Nephron (organoid): ENCODE measurements at regions not wholly inside any gene's neighbourhood (a gene's known extent, or its start where the extent isn't known, plus 50 kb on each side); places are given as distances from the start of the nearest gene placed in this dataset.

Experiments
- H3K27ac Mint-ChIP-seq, 3 experiments: 2 replicates each; pipeline ENCODE4 v1.8.0; 2020; ENCODE audit warnings: mixed read lengths in 3 of 3, mild to moderate bottlenecking in 2 of 3, moderate library complexity in 1 of 3
- H3K27me3 Mint-ChIP-seq: 2 replicates; pipeline ENCODE4 v1.8.0; 2021; ENCODE audit warnings: low read depth, mild to moderate bottlenecking, moderate library complexity, mixed read lengths
- H3K36me3 Mint-ChIP-seq: 2 replicates; pipeline ENCODE4 v1.8.0; 2020; ENCODE audit warnings: low read depth, mixed read lengths
- H3K4me1 Mint-ChIP-seq: 2 replicates; pipeline ENCODE4 v1.8.0; 2020; ENCODE audit warnings: mixed read lengths
- H3K4me3 Mint-ChIP-seq, 3 experiments: 2 replicates each; pipeline ENCODE4 v1.8.0; 2020; ENCODE audit warnings: mild to moderate bottlenecking in 3 of 3, mixed read lengths in 3 of 3, moderate library complexity in 2 of 3
- H3K9me3 Mint-ChIP-seq: 2 replicates; pipeline ENCODE4 v1.8.0; 2020; ENCODE audit warnings: mixed read lengths
- CTCF ChIP-seq, 3 experiments: fragments of 200-600 bp; sonication (generic); IDR thresholded peaks; one replicate each; pipeline ENCODE4 v1.5.0; 2021; ENCODE audit warnings: antibody characterized with exemption in 3 of 3; ENCODE audit not compliant: unreplicated experiment in 3 of 3

DNA sequence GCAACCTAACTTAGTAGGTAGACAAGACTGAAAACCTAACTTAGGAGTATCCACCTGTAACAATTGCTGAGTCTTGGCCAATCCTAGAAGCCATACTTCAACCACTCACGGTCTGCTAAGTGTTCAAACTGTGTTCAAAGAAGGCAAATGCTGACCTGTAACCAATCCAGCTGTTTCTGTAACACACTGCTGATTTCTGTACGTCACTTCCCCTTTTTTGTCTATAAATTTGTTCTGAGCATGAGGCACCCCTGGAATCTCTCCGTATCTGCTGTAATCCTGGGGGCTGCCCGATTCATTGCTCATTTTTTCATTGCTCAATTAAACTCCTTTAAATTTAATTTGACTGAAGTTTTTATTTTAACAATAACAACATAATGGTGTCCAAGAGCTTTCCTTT lies 451.4 kb upstream of the ATP10A start:
- Mint-ChIP-seq H3K4me1 (no peaks in the 10 kb centered on the region), H3K36me3 (no peaks in the 10 kb centered on the region), H3K27ac (no peak overlapping the region), H3K27me3 (peaks cover 4% of the 10 kb centered on the region), H3K4me3 (no peak overlapping the region), H3K9me3 (peaks cover 14% of the 10 kb centered on the region)
- TF ChIP-seq CTCF (IDR thresholded peaks at IDR 0.05; ENCODE audit: unreplicated experiment in 3 of 3): no peak

GRCh38 chr15:26311710-26312236 lies 448.6 kb upstream of the ATP10A start:
- H3K36me3 Mint-ChIP-seq: no peaks in the 10 kb centered on the region
- H3K9me3 Mint-ChIP-seq: peaks cover 30% of the 10 kb centered on the region
- H3K27me3 Mint-ChIP-seq: peaks cover 5% of the 10 kb centered on the region
- H3K4me1 Mint-ChIP-seq: no peaks in the 10 kb centered on the region
- H3K27ac Mint-ChIP-seq: no peak overlapping the region
- TF ChIP-seq CTCF (IDR thresholded peaks at IDR 0.05; ENCODE audit: unreplicated experiment in 3 of 3): no peak
- H3K4me3 Mint-ChIP-seq: no peak overlapping the region

DNA sequence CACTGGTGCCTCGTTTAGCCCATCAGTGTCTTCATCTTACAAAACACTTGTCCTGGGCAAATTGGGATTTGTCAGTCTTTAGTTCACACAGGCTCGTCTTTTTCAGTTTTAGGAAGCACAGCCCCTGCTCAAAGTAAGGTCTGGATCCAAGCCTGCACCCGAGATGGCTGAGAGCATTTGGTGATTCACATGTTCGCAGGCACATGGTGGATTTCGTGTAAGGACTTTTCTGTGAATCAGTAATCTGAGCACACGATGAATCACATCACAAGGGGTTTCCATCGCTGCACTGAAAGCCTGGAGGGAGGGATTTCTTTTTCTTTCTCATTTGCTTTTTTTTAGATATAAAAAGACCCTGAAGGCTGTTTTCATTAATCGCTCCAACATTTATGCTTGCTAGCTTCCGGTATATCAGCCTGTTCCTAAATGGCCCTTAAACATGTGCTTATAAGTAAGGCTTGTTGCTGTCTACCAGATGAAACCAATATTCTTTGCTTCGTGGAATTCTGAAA lies 435.6 kb upstream of the ATP10A start:
- Mint-ChIP-seq H3K9me3 (no peaks in the 10 kb centered on the region), H3K36me3 (no peaks in the 10 kb centered on the region), H3K27me3 (no peaks in the 10 kb centered on the region), H3K4me3 (no peak overlapping the region), H3K27ac (no peak overlapping the region), H3K4me1 (peaks cover 23% of the 10 kb centered on the region)
- TF ChIP-seq CTCF (IDR thresholded peaks at IDR 0.05; ENCODE audit: unreplicated experiment in 3 of 3): no peak

- H3K27ac Mint-ChIP-seq: no peak overlapping the region
- no peaks in the 10 kb centered on the region for H3K27me3 Mint-ChIP-seq
- no peak for TF ChIP-seq CTCF (IDR thresholded peaks at IDR 0.05; ENCODE audit: unreplicated experiment in 3 of 3)
- H3K4me1 Mint-ChIP-seq: peaks cover 23% of the 10 kb centered on the region
- H3K36me3 Mint-ChIP-seq: no peaks in the 10 kb centered on the region
- no peaks in the 10 kb centered on the region for H3K9me3 Mint-ChIP-seq
- H3K4me3 Mint-ChIP-seq: no peak overlapping the region
These were observed 435.0 kb upstream of the ATP10A start for GRCh38 chr15:26298010-26298658.

DNA sequence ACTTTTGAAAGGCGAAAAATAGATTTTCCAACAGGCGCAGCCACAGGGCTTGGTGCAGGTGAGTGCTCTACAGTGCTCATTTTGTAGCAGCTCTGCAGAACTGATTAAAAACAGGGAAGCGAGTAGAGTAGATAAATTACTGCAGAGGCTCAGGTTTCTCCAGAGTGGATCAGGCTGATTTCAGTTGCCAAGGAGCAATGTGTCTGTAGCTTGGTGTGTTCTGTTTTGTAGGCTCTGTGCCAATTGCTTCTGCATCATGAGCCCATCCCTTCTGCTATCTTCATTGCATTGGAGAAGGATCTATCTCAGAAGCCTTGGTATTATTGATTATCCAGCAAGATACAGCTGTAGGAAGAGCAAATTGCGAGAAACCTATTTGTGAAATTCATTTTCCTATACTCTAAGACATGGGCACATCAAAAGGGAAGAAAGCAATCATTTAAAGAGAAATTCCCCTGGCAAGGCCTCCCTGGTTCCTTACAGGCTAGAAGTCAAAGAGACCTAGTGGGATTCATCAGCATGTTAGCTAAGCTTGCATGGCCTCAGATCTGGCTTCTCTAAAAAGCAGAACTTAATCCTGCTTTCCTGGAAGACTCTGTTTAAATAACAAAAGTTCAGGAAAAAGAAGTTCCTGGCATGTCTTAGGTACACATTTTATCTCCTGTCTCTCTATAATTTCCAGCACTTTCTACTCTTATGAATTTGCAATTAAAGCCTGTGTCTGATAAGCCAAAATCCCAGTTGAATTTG lies 432.4 kb upstream of the ATP10A start:
- no peaks in the 10 kb centered on the region for H3K27me3 Mint-ChIP-seq
- H3K4me1 Mint-ChIP-seq: peaks cover 23% of the 10 kb centered on the region
- no peak overlapping the region for H3K4me3 Mint-ChIP-seq
- H3K36me3 Mint-ChIP-seq: no peaks in the 10 kb centered on the region
- H3K27ac Mint-ChIP-seq: peak overlapping the region in 2 of 3 experiments; percentile 14 to 87
- H3K9me3 Mint-ChIP-seq: peaks cover 6% of the 10 kb centered on the region
- no peak for TF ChIP-seq CTCF (IDR thresholded peaks at IDR 0.05; ENCODE audit: unreplicated experiment in 3 of 3)
